GM19328 (cell line): ENCODE measurements at regions not wholly inside any gene's neighbourhood (a gene's known extent, or its start where the extent isn't known, plus 50 kb on each side); places are given as distances from the start of the nearest gene placed in this dataset.
"Not testable (repeated sequence)": the region's sequence is repeated elsewhere in the genome, so short reads cannot be mapped to it uniquely, and the experiment has no call there.

Experiments
- ATAC-seq: cut with Tn5 transposase; IDR thresholded peaks from one replicate; pipeline ENCODE4 v1.9.1; 2021; ENCODE audit warnings: mild to moderate bottlenecking, moderate library complexity; ENCODE audit not compliant: unreplicated experiment

DNA sequence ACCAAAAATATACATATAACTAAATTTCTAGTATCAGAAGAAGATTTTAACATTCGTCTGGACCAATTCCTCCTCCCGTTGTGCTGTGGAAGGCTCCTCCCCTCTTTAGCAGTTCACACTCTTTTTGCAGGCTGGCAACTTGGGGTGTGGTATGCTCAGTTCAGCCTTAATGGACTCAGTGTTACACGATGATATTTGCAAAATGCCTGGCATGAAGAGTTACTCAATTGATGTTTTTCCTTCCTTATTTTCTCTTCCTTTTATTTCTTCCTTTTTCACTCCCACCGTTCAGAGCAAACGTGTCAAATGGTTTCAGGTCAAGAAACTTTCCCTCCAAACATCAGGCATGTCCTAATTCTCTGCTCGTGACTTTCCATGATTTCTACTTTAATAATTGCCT, 248.3 kb downstream of the PHF14 start:
- ATAC-seq = no peak

DNA sequence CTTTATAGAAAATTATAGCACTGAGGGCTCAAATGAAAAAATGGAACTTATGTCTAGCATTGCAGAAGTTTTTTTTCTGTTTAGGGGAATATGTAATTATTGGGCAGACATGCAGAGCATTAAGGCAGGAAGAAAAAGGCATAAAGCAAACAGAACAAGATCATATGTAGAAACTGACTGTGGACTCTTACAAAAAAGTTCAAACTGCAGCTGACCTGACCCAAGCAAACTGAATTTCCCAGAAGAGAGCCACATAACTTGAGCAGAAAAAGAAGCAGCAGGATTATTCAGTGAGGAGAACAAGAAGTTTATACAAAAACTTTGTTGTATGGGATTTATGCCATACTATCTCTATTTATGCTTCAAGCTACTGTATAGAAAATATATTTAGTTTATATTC, 250.9 kb downstream of the PHF14 start:
- ATAC-seq = no peak

DNA sequence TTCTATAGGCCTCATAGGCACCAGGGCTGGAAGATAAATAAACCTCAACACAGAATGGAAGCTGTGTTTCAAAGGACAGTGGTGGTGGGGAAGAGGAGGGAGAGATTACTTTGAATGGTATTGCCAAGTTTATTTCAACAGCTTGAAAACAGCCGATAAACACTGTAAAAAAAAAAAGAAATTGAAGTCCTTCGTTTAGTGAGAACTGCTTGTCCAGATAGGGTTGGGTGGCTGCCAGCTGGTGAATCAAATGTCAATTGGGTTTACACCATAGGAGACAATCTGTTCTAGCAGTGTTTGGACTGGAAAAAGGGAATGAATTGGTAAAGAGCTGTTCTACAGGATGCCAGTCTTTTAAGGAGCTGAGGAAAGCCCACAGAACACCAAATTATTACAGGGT, 254.8 kb downstream of the PHF14 start:
- ATAC-seq = no peak

DNA sequence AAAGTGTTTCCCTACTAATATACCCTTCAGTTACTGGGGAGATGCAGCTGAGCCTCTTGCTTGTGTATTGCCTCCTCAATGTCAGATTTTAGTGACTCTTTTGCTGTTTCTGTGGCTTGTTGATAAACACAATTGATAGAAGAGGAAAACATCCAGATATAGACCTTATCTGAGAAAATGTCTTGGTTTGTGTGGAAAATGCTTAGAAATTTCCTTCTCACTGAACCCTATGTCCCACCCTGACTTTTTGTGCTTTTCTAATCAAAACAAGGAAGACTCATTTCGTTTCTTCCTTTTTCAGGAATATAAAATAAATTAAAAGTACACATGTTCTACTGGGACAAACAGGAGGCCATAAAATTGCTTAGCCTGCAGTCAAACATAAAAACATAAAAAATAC, 257.5 kb downstream of the PHF14 start:
- no peak for ATAC-seq

DNA sequence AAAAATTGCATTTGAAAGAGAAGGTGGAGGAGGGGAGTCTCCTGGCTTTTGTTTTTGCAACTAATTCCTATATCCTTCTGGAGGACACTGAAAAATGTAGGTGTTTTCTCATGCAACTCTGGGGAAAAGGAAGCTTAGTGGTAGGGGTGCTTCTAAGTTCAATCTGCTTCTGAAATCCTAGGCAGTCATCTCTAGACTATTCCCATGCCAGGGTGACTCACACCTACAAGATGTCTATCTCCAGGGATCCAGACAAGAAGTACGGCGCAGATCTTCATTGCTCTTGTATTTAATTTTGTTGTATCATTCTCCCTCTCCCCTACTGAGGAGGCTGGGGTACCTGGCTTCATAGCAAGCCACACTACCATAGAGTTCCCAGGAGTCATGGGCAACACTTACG, 258.8 kb downstream of the PHF14 start:
- ATAC-seq = no peak

DNA sequence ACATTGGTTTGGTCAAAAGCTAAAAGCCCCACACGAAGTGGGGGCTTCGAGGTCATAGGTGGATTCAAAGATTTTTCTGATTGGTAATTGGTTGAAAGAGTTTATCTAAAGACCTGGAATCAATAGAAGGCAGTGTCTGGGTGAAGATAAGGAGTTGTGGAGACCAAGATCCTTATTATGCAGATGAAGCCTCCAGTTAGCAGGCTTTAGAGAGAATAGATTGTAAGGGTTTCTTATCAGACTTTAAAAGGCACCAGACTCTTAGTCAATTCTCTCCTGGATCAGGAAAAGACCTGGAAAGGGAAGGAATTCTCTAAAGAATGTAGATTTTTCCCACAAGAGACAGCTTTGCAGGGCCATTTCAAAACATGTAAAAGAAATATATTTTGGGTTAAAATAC, 260.2 kb downstream of the PHF14 start:
- ATAC-seq = no peak

DNA sequence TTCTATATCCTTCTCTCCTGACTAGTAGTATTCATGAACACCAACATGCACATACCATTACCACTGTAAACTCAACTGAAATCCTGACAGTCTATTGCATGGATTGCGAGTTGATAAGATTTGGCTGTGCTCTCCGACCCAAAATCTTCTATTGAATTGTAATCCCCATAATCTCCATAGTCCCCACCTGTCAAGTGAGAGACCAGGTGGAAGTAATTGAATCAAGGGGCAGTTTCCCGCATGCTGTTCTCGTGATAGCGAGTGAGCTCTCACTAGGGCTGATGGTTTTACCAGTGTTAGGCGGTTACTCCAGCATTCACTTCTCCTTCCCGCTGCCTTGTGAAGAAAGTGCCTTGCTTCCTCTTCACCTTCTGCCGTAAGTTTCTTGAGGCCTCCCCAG, 261.8 kb downstream of the PHF14 start:
- ATAC-seq = no peak

DNA sequence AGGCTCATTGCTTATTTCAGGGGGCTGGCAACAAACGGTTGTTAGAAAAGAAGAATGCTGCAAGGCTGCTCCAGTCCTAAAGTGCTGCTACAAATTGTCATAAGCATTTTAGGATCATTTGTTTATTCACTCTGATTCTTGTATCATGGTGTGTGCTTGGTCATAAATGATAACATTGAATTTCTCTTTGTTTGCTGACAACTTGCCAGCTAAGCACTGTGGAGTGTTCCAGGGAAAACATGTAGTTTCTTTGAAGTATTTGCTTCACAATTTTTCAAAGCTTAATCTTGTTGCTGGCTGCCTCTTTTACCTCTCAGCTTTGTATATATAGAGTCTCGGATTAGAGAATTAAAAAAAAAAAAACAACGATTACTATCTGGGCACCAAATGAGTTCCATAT, 263.0 kb downstream of the PHF14 start:
- ATAC-seq = no peak

DNA sequence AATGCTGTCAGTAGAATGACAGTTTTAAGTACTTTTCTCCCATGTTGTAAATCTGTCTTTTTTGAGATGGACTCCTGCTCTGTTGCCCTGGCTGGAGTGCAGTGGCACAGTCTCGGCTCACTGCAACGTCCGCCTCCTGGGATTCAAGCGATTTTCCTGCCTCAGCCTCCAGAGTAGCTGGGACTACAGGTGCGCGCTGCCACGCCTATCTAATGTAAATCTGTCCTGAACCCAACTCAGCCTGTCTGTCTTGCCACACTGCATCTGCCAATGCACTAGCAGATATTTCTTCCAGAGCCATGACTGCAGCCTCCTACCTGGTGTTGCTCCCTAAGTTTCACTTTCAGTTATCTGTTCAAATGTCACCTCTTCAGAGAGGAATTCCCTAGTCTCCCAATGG, 264.1 kb downstream of the PHF14 start:
- no peak for ATAC-seq

DNA sequence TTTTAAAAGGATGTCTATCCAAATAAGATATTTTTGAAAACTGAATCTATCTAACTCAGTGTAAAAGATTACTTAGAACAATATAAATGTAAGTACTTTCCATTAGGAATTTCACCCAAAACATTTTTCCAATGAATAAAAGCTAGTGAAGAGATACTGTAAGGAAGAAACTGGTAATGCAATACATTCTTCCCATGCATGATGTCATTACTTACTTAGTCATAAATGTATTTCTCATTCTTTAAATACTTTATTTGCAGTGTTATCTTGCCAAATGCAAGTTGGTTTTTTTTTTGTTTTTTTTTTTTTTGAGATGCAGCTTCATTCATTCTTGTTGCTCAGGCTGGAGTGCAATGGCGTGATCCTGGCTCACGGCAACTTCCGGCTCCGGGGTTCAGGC, 265.6 kb downstream of the PHF14 start:
- no peak for ATAC-seq

DNA sequence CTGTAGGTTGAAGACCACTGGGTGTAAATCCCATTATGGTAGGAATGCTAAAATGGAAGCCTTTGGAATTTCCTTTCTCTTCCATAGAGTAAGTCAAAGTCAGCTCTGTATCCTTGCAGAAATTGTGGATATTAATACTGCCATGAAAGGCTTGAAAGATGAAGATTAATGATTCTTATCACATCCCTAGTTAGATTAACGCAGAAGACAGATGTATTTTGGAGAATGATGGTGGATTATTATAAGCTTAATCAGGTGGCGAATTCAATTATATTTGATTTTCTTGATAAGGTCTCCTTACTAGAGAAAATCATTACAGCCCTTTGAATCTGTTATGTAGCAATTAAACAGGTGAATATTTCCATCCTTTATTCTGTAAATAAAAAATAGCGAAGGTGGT, 270.1 kb downstream of the PHF14 start:
- ATAC-seq = no peak

DNA sequence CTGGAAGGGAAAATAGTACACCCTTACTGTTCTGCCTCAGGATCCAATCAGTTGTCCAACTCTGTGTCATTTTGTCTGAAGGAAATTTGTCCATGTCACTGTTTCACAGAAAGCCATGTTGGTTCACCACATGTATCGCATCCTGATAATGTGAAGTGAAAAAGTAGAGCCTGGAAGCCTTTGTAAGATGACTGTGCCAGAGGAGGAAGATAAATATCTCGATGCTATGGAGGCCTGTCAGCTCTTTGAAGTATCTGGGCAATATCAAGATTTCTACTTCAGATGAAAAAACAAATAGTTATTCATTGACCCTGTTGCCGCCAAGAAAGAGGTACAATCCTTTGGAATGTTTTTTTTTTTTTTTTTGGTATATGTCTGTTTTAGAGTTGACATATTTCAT, 270.5 kb downstream of the PHF14 start:
- ATAC-seq = no peak

DNA sequence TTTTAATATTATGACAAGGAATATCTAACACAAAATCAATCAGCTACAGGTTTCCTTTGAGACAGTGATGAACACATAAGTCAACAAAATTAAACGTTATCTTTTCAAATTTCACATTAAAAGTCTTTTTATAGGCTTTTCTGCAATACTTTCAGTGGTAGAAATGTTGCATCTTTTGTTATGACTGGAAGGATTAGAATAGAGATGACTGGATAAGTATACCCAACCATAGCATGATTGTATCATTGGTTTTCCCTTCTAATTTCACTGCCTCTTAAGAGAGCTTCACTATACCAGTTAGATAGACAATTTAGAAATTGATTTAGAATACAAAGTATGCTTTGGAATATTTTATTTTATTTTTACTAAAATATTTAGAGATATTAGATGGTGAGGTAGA, 273.9 kb downstream of the PHF14 start:
- ATAC-seq = no peak

DNA sequence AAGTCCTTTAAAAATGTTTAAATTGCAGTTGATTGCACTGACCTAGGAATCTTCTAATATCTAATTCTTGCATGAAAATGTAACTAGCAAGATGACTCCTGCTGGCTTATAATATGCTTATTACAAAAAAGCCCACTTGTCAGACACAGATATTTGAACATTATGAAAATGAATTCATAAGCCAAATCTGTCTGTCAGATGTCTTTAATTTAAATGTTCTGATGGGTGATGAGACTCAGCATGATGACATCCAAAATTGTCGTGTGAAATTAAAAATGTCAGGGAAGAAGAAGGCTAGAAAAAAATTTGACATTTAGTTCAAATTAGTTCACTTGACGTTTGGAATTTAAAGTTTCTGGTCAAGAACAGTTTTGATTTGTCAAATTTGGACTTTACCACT, 277.8 kb downstream of the PHF14 start:
- no peak for ATAC-seq

DNA sequence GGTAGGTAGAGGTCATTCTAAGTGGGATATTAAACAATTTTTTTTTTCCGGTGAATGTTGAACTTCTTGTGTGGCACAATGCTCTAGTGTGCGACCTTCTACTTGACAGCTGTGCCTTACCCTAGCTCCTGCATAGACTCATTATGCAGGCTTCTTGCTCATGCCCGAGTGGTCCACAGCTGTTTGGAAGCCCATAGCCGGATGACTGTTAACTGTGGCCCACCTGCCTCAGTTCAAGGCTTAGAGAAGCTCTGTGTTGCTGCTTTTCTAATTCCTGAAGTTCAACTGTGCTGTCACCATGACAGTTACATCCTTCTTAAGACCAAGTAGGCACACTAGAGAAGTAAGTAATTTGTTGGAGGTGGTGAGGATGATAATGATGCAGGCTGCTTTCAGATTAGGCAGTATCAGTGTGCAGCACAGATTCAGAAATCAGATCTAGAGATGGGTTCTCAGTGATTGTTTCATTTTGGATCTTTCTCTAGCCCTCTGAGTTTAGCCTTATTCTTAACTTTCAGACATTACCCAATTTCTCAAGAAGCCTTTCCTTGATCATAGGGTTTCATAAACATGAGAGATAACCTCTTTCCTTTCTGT, 278.4 kb downstream of the PHF14 start:
- no peak for ATAC-seq

DNA sequence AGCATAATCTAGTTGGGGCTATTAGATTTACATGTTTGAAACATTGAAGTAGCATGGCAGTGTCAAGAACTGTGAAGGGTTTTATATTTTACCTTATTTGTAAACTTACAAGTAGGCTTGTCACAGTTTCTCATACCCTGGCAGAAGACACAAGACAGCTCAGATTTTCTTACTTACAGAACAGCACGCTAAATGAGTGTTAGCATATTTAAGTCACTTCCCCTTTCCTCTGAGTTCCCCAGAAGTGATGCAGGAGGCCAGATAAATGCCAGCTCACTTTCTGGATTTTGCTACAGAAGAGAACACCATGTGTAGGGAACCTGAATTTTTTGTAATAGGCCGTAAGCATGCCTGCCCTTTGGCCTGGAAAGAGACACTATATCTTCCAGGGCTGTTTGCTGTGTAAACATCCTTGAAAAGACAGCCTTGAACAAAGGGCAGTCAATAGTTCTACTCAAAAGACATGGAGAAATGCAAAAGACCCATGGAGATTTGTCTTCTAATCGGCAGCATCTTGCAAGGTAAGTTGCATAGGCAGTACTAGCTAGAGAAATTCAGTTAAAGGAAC, 279.1 kb downstream of the PHF14 start:
- no peak for ATAC-seq

DNA sequence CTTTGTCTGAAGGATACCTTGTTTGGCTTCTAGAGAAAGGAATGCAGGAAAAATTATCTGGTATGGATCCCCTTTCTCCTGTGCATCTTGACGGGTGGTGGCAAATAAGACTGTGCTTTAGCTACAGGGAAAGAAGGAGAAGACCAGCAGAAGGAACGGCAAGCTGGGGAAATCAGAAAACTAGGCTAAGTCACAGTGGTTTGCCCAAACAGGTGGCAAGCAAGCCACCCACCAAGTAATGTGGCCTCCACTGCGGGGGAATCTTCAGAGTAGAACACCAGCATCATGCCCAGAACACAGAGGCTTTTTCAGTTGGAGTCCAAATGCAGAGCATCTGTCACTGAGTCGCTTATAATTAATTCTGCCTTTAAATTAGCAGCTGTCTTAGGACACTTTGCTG, 282.8 kb downstream of the PHF14 start:
- ATAC-seq = no peak

DNA sequence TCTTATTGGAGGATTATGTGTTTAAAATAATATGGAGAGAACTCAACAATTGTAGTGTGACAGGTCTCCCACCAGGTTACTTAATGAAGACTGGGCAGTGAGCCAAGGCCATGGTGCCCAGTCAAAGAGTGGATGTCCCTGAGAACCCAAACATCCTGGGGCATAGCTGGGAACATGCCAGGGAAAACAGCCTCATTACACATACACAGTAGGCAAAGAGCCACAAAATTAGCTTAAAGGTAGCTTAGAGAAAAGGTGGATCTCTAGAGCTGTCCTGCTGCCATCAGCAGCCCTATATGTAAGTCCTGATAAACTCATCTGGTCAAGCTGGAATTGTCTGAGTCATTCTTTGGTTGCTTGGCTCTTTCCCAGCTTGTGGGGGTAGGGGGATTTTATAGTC, 287.8 kb downstream of the PHF14 start:
- ATAC-seq = no peak

DNA sequence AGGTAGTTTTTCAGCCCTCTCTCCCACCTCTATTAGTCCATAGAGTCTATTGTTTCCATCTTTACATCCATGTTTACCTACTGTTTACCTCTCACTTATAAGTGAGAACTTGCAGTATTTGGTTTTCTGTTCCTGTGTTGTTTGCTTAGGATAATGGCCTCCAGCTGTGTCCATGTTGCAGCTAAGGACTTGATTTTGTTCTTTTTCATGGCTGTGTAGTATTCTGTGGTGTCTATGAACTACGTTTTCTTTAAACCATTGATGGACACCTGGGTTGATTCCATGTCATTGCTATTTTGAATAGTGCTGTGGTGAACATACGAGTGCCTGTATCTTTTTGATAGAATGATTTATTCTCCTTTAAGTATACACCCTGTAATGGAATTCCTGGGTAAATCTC, 292.4 kb downstream of the PHF14 start:
- ATAC-seq = no peak

DNA sequence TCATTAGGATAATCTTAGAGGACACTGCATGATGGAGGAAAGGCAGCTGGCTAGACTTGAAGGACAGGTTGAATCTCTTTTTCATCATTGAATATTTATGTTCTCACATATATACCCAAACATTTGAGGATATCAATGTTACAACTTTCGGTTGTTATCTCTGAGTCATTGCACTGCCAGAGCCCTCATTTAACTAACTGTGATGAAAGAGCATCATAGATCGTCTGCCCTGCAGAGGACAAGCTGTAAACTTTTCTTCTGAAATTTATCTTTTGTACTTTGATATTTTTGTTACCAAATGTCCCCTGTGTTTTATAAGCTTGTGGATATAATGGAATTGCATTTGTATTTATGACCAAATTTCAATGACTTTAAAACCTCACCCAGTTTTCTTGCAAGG, 298.7 kb downstream of the PHF14 start:
- no peak for ATAC-seq

DNA sequence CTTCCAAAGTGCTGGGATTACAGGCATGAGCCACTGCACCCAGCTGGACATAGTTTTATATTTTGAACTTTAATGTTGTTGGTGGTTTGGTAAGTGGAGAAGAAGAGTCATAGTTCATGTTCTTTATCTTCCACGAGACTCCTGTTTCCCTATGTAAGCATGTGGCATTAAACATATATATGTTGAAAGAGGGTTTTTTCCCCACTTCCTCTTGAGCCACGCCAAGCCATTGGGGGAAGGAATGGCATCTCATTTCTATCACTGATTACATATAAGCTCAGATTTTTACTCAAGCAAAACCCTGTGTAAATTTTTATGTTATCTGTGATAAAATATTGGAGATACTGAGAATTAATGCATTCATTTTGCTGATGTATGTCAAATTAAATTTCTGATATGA, 300.4 kb downstream of the PHF14 start:
- no peak for ATAC-seq

DNA sequence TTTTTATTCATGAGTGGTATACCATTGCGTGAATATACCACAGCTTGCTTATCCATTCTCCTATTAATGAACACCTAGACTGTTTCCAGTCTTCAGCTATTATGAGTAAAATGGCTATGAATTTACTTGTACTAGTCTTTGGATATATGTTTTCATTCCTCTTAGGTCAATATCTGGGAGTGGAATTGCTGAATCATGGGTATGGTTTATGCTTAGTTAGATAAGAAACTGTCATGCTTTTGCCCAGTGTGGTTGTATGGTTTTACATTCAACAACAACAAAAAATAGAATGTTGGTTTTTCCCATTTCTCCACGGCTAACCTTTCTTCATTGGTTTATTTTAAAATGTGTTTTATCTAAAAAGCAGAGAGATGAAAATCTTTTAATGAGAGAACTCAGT, 308.3 kb downstream of the PHF14 start:
- ATAC-seq = no peak

DNA sequence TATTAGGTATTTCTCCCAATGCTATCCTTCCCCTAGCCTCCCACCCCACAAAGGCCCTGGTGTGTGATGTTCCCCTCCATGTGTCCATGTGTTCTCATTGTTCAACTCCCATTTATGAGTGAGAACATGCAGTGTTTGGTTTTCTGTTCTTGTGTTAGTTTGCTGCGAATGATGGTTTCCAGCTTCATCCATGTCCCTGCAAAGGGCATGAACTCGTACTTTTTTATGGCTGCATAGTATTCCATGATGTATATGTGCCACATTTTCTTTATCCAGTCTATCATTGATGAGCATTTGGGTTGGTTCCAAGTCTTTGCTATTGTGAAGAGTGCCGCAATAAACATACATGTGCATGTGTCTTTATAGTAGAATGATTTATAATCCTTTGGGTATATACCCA, 309.9 kb downstream of the PHF14 start:
- ATAC-seq = not testable (repeated sequence)
